ENCODE measurements at regions not wholly inside any gene's neighbourhood (a gene's known extent, or its start where the extent isn't known, plus 50 kb on each side); places are given as distances from the start of the nearest gene placed in this dataset.

GRCh38 chr1:34591751-34592629, 162.9 kb upstream of the GJB5 start:
- TF ChIP-seq CTCF (IDR thresholded peaks at IDR 0.05; ENCODE audit: insufficient read depth, low read length, poor library complexity, severe bottlenecking) (peak; percentile 19), EZH2phosphoT487 (conservative IDR thresholded peaks at IDR 0.05; ENCODE audit: low read length) (no peak)

Measured in SU-DHL-6 (cell line).